Keratinocyte (primary cell): ENCODE measurements at regions not wholly inside any gene's neighbourhood (a gene's known extent, or its start where the extent isn't known, plus 50 kb on each side); places are given as distances from the start of the nearest gene placed in this dataset.

Experiments
- DNase-seq: peaks from one replicate; pipeline ENCODE4 v3.0.0-alpha.2; 2011; ENCODE audit warnings: low read depth, missing footprints, low spot score
- FAIRE-seq: peaks from 2 replicates; lab custom pipeline; 2011; peaks lifted over from hg19 to GRCh38; lab: Jason Lieb, UNC
- H2AFZ ChIP-seq: 2 replicates; pipeline ENCODE4 v1.6.0; 2012; ENCODE audit warnings: low read length, control low read depth, inconsistent platforms; ENCODE audit not compliant: control insufficient read depth
- H3K27ac ChIP-seq: 2 replicates; pipeline ENCODE4 v1.5.1; 2011; ENCODE audit warnings: low read length; ENCODE audit not compliant: control insufficient read depth, insufficient read depth
- H3K27me3 ChIP-seq: 3 replicates; pipeline ENCODE4 v1.6.0; 2011; ENCODE audit warnings: low read length; ENCODE audit not compliant: control insufficient read depth, insufficient read depth; ENCODE audit errors: extremely low read depth
- H3K36me3 ChIP-seq, 2 experiments: 2 replicates in 1 of 2; 3 replicates in 1 of 2; pipeline ENCODE4 v1.5.1; 2011; ENCODE audit warnings: low read length in 2 of 2, mild to moderate bottlenecking in 1 of 2; ENCODE audit not compliant: control insufficient read depth in 2 of 2, insufficient read depth in 2 of 2; ENCODE audit errors: extremely low read depth in 1 of 2
- H3K4me1 ChIP-seq: 3 replicates; pipeline ENCODE4 v1.5.1; 2011; ENCODE audit warnings: low read length; ENCODE audit not compliant: control insufficient read depth, insufficient read depth; ENCODE audit errors: extremely low read depth
- H3K4me2 ChIP-seq: 3 replicates; pipeline ENCODE4 v1.6.0; 2011; ENCODE audit warnings: low read depth, low read length; ENCODE audit not compliant: control insufficient read depth, insufficient read depth; ENCODE audit errors: extremely low read depth
- H3K4me3 ChIP-seq, 3 experiments: fragments of 200-600 bp in 1 of 3; sonication (generic) in 1 of 3; 2 replicates in 2 of 3; 3 replicates in 1 of 3; pipeline ENCODE4 v1.5.1; 2011 to 2016; ENCODE audit warnings: low read length in 3 of 3, mild to moderate bottlenecking in 3 of 3, control low read depth in 2 of 3, inconsistent platforms in 1 of 3, low read depth in 1 of 3, mixed read lengths in 1 of 3, mixed run types in 1 of 3, moderate library complexity in 1 of 3; ENCODE audit not compliant: control insufficient read depth in 2 of 3, insufficient read depth in 2 of 3; ENCODE audit errors: extremely low read depth in 1 of 3
- H3K79me2 ChIP-seq: 2 replicates; pipeline ENCODE4 v1.6.0; 2012; ENCODE audit warnings: low read length; ENCODE audit not compliant: control insufficient read depth, insufficient read depth
- H3K9ac ChIP-seq: 3 replicates; pipeline ENCODE4 v1.6.0; 2011; ENCODE audit warnings: low read length; ENCODE audit not compliant: control insufficient read depth, insufficient read depth; ENCODE audit errors: extremely low read depth
- H3K9me1 ChIP-seq: 3 replicates; pipeline ENCODE4 v1.6.0; 2011; ENCODE audit warnings: low read length; ENCODE audit not compliant: control insufficient read depth, insufficient read depth; ENCODE audit errors: extremely low read depth
- H3K9me3 ChIP-seq: 2 replicates; pipeline ENCODE4 v1.5.1; 2012; ENCODE audit warnings: low read depth, low read length; ENCODE audit not compliant: control insufficient read depth
- H4K20me1 ChIP-seq: 3 replicates; pipeline ENCODE4 v1.6.0; 2011; ENCODE audit warnings: low read length; ENCODE audit not compliant: control insufficient read depth, insufficient read depth; ENCODE audit errors: extremely low read depth
- CTCF ChIP-seq, 3 experiments: IDR thresholded peaks in 1 of 3; conservative IDR thresholded peaks in 1 of 3; optimal IDR thresholded peaks in 1 of 3; 2 replicates in 2 of 3; 3 replicates in 1 of 3; pipeline versions ENCODE3 to v1.5.1; 2011; ENCODE audit warnings: low read length in 3 of 3, mild to moderate bottlenecking in 3 of 3, moderate library complexity in 2 of 3, control low read depth in 1 of 3, inconsistent platforms in 1 of 3; ENCODE audit not compliant: insufficient read depth in 2 of 3; ENCODE audit errors: extremely low read depth in 1 of 3
- EZH2 ChIP-seq: IDR thresholded peaks from one replicate; pipeline ENCODE4 v1.6.1; 2012; ENCODE audit warnings: inconsistent platforms, mild to moderate bottlenecking, low read length, moderate library complexity
- dilution Hi-C: fragments of 300-500 bp; cut with MboI; formaldehyde crosslinking; loops from one replicate; pipeline ENCODE4 v1.7.0; 2020; ENCODE audit warnings: low sequenced_read_pairs; ENCODE audit not compliant: extremely low pct_ligation_motif_present

- H3K9me1 ChIP-seq, result no peaks in the 10 kb centered on the region
- H3K4me1 ChIP-seq, result no peaks in the 10 kb centered on the region
- H3K9ac ChIP-seq, result no peak overlapping the region
- H3K4me3 ChIP-seq, result no peak overlapping the region
- no peaks in the 10 kb centered on the region for H4K20me1 ChIP-seq
- no peaks in the 10 kb centered on the region for H3K36me3 ChIP-seq
- H3K27me3 ChIP-seq, result no peaks in the 10 kb centered on the region
- H3K4me2 ChIP-seq, result no peak overlapping the region
- H3K9me3 ChIP-seq, result no peaks in the 10 kb centered on the region
- H3K79me2 ChIP-seq, result no peaks in the 10 kb centered on the region
- no peak overlapping the region for H2AFZ ChIP-seq
- FAIRE-seq (no peak), DNase-seq (no peak)
- dilution Hi-C loops, result no loop called here
- TF ChIP-seq EZH2 (no peak), CTCF (optimal IDR thresholded peaks at IDR 0.05 in 1 of 3, IDR thresholded peaks at IDR 0.05 in 1 of 3, conservative IDR thresholded peaks at IDR 0.05 in 1 of 3; ENCODE audit: extremely low read depth in 1 of 3, insufficient read depth in 2 of 3, low read length in 3 of 3) (no peak)
- no peak overlapping the region for H3K27ac ChIP-seq
Observed at GRCh38 chr3:164470471-164470870, 607.8 kb downstream of the SI start.

GRCh38 chr3:164468055-164468454 lies 610.2 kb downstream of the SI start:
- no peaks in the 10 kb centered on the region for H3K79me2 ChIP-seq
- H3K4me3 ChIP-seq, result no peak overlapping the region
- no peaks in the 10 kb centered on the region for H3K9me3 ChIP-seq
- TF ChIP-seq CTCF (optimal IDR thresholded peaks at IDR 0.05 in 1 of 3, IDR thresholded peaks at IDR 0.05 in 1 of 3, conservative IDR thresholded peaks at IDR 0.05 in 1 of 3; ENCODE audit: extremely low read depth in 1 of 3, insufficient read depth in 2 of 3, low read length in 3 of 3), result no peak
- TF ChIP-seq EZH2, result no peak
- H4K20me1 ChIP-seq, result no peaks in the 10 kb centered on the region
- no peak for FAIRE-seq
- no peak overlapping the region for H3K4me2 ChIP-seq
- H3K27me3 ChIP-seq, result no peaks in the 10 kb centered on the region
- H3K9ac ChIP-seq, result no peak overlapping the region
- no peaks in the 10 kb centered on the region for H3K9me1 ChIP-seq
- dilution Hi-C loops, result no loop called here
- H3K4me1 ChIP-seq, result no peaks in the 10 kb centered on the region
- no peak for DNase-seq
- H3K27ac ChIP-seq, result no peak overlapping the region
- no peaks in the 10 kb centered on the region for H3K36me3 ChIP-seq
- H2AFZ ChIP-seq, result no peak overlapping the region
